ENCODE measurements at regions not wholly inside any gene's neighbourhood (a gene's known extent, or its start where the extent isn't known, plus 50 kb on each side); places are given as distances from the start of the nearest gene placed in this dataset.

GRCh38 chr14:98835051-98835824 lies 436.8 kb downstream of the BCL11B start:
- no peak for DNase-seq

- no peak for DNase-seq
Measured at GRCh38 chr14:98835825-98836100, 436.2 kb downstream of the BCL11B start.

GRCh38 chr14:98840091-98840490 lies 431.9 kb downstream of the BCL11B start:
- no peak for DNase-seq

GRCh38 chr14:98840511-98840910 lies 431.5 kb downstream of the BCL11B start:
- DNase-seq: no peak

GRCh38 chr14:98844456-98844855 lies 427.5 kb downstream of the BCL11B start:
- DNase-seq: no peak

GRCh38 chr14:98847521-98848468 lies 424.2 kb downstream of the BCL11B start:
- no peak for DNase-seq

GRCh38 chr14:98853063-98853729 lies 418.8 kb downstream of the BCL11B start:
- DNase-seq: no peak

GRCh38 chr14:98855926-98856715 lies 415.9 kb downstream of the BCL11B start:
- no peak for DNase-seq

GRCh38 chr14:98858158-98858557 lies 413.8 kb downstream of the BCL11B start:
- no peak for DNase-seq

GRCh38 chr14:98858561-98858960 lies 413.4 kb downstream of the BCL11B start:
- DNase-seq: no peak

- DNase-seq: no peak
Measured at GRCh38 chr14:98859301-98859700, 412.7 kb downstream of the BCL11B start.

- no peak for DNase-seq
Measured at GRCh38 chr14:98864211-98864610, 407.8 kb downstream of the BCL11B start.

GRCh38 chr14:98867146-98867545 lies 404.9 kb downstream of the BCL11B start:
- no peak for DNase-seq

GRCh38 chr14:98867726-98868125 lies 404.3 kb downstream of the BCL11B start:
- DNase-seq: no peak

- DNase-seq: no peak
Measured at GRCh38 chr14:98868866-98869265, 403.1 kb downstream of the BCL11B start.

GRCh38 chr14:98871796-98872195 lies 400.2 kb downstream of the BCL11B start:
- no peak for DNase-seq

- DNase-seq: no peak
Measured at GRCh38 chr14:98877065-98877464, 394.9 kb downstream of the BCL11B start.

GRCh38 chr14:98878282-98878681 lies 393.7 kb downstream of the BCL11B start:
- no peak for DNase-seq

GRCh38 chr14:98886982-98887381 lies 385.0 kb downstream of the BCL11B start:
- DNase-seq: no peak

GRCh38 chr14:98888281-98888680 lies 383.7 kb downstream of the BCL11B start:
- DNase-seq: no peak

- no peak for DNase-seq
Measured at GRCh38 chr14:98888927-98889835, 382.8 kb downstream of the BCL11B start.

- DNase-seq: no peak
Measured at GRCh38 chr14:98889836-98890185, 382.2 kb downstream of the BCL11B start.

All from HCEC 1CT (cell line).